PC-3 (cell line): ENCODE measurements at regions not wholly inside any gene's neighbourhood (a gene's known extent, or its start where the extent isn't known, plus 50 kb on each side); places are given as distances from the start of the nearest gene placed in this dataset.
"Not testable (repeated sequence)": the region's sequence is repeated elsewhere in the genome, so short reads cannot be mapped to it uniquely, and the experiment has no call there.

Experiments
- CTCF ChIP-seq: fragments of 300-600 bp; sonication (generic); conservative IDR thresholded peaks from 2 replicates; pipeline ENCODE4 v1.5.1; 2017; ENCODE audit warnings: antibody characterized with exemption, low read depth, mild to moderate bottlenecking, low read length
- EZH2 ChIP-seq: fragments of 300-600 bp; sonication (generic); IDR thresholded peaks from one replicate; pipeline ENCODE4 v1.6.1; 2017; ENCODE audit warnings: antibody characterized with exemption, mild to moderate bottlenecking, low read length; ENCODE audit not compliant: unreplicated experiment

GRCh38 chr17:31600144-31600543 is 208.7 kb downstream of the RAB11FIP4 start:
- not testable (repeated sequence) for TF ChIP-seq CTCF, EZH2
